GM21529 (cell line): ENCODE measurements at regions not wholly inside any gene's neighbourhood (a gene's known extent, or its start where the extent isn't known, plus 50 kb on each side); places are given as distances from the start of the nearest gene placed in this dataset.
"Not testable (repeated sequence)": the region's sequence is repeated elsewhere in the genome, so short reads cannot be mapped to it uniquely, and the experiment has no call there.

ENCODE experiments used
- ATAC-seq: cut with Tn5 transposase; IDR thresholded peaks from one replicate; pipeline ENCODE4 v1.9.1; 2021; ENCODE audit not compliant: unreplicated experiment

DNA sequence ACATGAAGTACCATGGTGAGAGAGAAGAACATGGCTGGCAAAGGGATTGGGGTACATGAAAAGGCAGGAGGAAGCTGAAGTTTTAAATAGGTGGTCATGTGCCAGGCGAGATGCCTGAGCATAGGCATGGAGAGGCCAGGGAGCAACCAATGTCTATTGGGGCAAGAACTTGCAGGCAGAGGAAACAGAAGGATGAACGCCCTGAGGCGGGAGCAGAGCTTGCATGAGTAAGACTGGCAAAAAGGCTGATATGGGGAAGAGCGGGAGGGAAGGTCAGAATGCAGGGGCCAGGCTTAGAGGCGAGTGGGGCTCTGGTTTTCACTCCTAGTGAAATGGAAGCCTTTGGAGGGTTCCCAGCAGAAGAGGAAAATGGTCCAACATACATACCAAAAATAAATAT lies 52.5 kb upstream of the VSTM5 start:
- ATAC-seq = no peak

GRCh38 chr11:93903989-93904388 lies 53.6 kb upstream of the VSTM5 start:
- no peak for ATAC-seq

DNA sequence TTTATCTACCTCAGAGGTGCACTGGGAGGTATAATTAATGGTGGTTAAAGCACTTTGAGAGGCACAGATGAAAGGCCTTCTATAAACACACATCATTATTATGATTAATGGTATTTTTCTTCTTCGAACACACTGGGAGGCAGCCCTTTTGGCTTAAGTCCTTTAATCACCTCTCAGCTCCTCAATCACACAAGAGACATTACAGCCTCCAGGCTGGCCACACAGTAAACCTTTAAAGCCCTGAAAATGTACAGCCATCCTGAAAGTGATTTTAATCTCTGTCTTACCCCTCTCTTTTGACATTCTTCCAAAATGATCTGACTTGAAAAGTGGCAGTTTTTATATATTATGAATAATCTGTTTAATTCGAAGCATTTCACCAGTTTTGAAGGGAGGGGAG lies 54.3 kb upstream of the VSTM5 start:
- ATAC-seq = no peak

DNA sequence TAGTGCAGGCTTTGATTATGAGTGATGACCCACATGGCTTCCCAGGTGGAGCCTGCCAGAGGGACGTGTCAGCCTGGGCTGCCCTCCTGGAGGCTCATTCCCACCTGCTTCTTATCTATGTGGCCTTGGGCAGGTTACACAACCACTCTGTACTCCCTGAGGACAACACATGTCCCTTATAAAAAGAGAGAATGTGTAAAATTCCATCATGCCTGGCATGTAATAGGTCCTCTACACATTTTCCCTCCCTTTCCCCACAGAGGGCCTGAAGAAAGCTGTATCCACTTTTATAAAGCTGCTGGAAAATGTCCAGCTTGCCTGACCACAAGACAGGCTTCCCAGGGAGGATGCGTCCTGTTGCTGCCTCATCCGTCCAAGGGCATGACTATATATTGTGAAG lies 55.0 kb upstream of the VSTM5 start:
- no peak for ATAC-seq

GRCh38 chr11:93906486-93906885 lies 56.1 kb upstream of the VSTM5 start:
- no peak for ATAC-seq

- no peak for ATAC-seq
Observed at GRCh38 chr11:93907901-93908300, 57.5 kb upstream of the VSTM5 start.

- no peak for ATAC-seq
Observed at GRCh38 chr11:93908689-93909088, 58.3 kb upstream of the VSTM5 start.

DNA sequence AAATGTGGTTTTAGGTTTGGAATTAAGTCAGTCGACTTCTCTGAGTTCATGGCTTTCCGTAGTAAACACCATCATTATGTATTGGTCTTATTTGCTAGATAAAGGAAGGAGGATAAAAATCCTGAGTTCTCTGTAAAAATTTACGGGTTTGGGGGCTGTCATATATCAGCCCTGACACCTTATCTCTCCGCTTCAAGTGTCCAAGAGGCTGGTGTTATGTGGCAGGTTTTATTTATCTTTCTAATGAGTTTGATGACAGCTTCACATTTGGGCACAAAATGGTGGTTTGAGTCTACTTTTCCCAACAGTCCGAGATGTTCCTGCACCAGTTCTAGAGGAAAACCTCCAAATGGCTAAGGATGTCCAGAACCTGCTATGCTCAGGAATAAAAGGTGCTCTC lies 67.3 kb upstream of the VSTM5 start:
- ATAC-seq = no peak

DNA sequence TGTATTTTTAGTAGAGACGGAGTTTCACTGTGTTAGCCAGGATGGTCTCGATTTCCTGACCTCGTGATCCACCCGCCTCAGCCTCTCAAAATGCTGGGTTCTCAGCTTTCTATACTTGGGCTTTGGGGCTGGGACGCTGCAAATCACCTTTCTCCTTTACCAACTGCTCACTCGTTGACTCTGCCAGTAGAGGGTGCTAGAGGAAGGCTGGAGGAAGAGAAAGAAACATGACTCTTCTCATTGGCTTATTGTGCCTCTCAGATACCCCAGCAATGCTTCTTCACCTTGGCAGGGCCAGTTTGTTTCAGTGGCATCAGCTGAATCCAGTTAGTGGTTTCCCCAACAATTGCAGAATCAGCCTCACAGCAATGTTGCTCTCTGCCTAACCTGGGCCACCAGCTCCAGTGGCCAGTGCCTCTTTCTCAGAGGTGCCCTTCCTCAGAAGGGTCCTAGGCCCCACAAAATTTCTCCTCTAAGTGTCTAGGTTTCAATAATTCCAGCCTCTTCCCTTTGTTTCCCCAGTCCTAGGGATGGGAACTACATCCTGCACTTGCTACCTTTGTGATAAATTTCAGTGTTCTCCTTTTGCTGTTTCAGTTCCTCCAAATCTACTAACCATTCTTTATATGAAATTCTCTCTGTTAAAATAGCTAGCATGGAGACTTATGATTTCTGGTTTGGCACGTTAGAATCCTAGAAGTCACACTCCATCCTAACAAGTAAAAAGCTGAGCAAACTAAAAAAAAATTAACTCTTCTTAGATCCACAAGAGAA lies 71.5 kb upstream of the VSTM5 start:
- ATAC-seq = peak; percentile 77

DNA sequence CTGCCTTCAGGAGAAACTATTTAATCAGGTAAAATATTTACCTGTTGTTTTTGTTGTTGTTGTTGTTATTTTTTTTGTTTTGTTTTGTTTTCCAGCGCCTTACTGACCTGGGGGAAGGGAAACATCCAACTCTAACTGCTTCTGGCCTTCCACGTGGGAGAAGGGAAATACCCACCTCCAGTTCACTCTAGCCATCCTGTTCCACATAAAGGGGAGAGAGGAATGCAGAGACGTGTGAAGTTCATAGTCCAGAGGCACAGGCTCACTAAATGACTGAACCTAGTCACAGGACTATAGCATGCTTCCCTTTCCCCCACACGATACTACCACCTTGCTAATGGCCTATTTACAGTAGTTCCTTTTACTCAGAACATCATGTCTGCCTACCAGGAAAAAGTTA lies 72.4 kb upstream of the VSTM5 start:
- no peak for ATAC-seq

DNA sequence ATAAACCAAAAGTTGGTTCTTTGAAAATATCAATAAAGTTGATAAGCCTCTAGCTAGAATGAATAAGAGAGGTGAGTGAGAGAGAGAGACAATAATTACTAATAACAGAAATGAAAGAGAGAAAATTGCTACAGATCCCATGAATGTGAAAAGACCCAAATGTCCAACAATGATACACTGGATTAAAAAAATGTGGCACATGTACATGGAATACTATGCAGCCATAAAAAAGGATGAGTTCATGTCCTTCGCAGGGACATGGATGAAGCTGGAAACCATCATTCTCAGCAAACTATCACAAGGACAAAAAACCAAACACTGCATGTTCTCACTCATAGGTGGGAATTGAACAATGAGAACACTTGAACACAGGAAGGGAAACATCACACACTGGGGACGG lies 75.7 kb upstream of the VSTM5 start:
- not testable (repeated sequence) for ATAC-seq

GRCh38 chr11:93929407-93929806 lies 79.0 kb upstream of the VSTM5 start:
- ATAC-seq = no peak

DNA sequence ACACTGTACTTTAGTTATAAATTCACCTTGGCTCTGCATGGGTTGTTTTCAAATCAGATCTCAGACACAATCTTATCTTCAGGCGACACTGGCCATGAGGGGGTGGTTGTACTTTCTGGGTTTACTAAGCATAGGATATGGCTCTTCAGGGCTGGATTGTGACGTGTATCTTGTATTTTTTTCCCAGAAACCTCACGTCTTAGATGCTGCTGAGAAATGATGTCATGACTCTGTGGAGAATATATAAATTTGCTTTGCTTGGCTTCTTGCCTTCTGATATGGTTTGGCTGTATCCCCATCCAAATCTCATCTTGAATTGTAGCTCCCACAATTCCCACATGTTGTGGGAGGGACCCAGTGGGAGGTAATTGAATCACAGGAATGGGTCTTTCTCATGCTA lies 82.8 kb upstream of the VSTM5 start:
- no peak for ATAC-seq

GRCh38 chr11:93935826-93936225 lies 85.3 kb upstream of the HEPHL1 start:
- ATAC-seq = no peak

DNA sequence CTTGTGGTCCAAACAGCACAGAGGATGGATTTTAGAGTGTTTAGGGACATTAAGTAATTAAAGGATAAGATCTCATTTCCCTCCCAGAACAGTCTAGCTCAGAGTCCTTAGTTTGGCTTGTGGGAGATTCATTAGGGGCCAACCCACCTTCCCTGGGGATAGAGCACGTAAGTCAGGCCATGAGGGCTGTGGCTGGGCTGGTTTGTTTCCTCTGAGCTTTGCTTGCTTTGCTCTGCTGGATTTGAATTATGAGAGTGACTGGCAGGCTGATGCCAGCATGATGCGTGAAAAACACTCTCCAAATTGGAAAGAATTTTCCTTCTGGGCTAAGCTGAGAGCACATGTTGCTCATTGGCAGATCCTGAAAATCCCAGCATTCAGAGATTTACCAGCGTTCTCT lies 84.7 kb upstream of the HEPHL1 start:
- no peak for ATAC-seq

DNA sequence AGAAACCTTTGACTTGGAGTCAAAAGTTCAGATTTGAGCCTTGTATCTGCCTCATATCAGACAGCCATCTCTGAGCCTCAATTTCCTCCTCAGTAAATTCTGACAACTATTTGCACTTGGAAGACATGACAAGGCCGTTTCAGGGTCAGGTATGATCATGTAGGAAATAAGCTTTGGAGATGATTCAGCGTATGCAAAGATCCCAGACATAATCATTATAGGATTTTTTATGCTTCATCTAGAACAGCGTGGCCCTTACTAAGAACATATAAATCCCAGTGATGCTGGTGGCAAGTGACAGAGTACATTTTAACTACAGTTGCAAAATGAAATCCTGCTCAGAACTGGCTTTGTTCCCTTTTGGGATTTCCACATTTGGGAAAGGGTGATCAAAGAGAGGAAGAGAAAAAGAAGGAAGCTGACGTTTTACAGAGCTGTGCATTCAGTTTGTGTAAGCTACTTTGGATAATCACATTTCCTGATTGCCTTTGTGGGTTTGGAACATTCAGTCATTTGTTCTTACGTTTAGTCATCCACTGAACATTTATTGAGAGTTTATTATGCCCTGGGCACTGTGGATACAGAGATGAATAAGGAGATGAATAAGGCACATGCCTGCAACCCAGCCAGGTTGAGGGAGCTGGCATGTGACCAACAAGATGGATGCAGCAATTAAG lies 81.9 kb upstream of the HEPHL1 start:
- no peak for ATAC-seq

DNA sequence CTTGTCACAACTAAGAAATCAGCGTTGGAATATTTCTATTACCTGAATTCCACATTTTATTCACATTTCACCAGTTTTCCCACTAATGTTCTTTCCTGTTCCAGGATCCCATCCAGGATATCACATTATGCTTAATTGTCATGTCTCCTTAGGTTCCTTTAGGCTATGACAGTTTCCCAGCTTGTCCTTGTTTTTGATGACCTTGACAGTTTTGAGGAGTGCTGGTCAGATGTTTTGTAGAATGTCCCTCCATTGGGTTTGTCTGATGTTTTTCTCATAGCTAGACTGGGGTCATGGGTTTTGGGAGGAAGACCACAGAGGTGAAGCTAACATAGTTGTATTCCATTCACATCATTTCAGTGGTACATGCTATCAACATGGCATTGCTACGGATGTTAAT lies 80.8 kb upstream of the HEPHL1 start:
- no peak for ATAC-seq

DNA sequence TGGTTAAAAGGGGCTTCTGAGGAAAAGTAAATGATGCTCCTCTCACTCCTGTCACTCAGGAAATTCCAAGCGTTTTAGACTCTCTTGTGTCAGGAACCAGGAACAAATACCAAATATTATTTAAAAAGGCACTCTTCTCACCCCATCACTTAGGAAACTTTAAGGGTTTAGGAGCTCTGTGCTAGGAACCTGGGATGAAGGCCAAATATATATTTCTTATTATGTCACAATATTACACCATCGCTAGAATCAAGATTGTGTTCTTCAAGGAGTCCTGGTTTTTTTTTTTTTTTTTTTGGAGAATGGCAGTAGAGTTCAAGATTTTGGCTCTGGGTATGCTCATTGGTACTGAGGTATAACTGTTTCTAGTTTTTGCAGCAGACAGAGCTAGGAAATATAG lies 79.0 kb upstream of the HEPHL1 start:
- no peak for ATAC-seq

DNA sequence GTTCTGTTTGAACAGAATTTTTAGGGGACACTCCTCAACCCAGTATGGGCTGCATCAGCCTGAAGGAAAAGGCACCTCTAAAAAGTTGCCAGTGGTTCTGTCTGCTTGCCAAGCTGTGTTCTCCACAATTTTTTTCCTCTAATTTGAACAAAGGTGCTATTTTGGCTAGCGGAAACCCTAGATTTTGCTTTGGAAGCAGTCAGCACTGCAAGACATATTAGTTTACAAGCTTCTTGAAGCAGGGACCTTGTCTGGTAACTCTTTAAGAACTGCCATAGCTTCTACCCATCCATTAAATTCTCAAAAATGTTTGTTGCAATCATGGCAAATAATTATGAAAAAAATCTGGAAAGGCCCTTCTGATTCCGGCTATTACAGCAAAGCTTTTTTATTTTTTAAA lies 75.6 kb upstream of the HEPHL1 start:
- no peak for ATAC-seq

DNA sequence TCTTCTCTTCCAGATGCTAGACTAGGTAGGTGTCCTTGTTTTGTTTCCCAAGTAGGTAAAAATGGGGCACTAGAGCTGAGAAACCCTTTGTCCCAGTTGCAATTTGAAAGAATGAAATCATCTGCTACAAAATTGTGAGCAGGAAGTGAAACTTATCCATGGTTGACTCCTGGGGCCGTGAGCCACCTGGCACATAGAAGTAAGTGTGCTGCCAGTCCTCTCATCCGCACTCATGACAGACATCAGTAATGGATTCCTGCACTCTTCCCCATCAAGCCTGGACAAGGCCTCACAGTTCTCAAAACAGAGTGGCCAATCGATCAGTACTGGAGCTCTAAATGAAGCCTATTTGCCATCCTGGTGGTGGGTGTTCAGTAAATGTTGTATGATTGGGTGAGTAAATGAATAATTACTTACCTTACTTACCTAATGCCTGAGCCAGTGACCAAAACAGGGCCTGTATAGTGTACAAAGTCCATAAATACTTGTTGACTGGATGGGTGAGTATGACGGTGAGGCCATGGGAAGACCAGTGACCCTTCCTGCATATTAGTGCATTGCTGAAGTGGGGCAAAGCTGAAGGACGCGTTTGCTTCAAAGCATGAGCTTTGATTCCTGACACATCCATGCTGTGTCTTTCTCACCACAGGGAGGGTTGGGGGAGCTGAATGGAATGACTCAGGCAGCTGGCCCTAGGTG lies 68.9 kb upstream of the HEPHL1 start:
- ATAC-seq = no peak

DNA sequence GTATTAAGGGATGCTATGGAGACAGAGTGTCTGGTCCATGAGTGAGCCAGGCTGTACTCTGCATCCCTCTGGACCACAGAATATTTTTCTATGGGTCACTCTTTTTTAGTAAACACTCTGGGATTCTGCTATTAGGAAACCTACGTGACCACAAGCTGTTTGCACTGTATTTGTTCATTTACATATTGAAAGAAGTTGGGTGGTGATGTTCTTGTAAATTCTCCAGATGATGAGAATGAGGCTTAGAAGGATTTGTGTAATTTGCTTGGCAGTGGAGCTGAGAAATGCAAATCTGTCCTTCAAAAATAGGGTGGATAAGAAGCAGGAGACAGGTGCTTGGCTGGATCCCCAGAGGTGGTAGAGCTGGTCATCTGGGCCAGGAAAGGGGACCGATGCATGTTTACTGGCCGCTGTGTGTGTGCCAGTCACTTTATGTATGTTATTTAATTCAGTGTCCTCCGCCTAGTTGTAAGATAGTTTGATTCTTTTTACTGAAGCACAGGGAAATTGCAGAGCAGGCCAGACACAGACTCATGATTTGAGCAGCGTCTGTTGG lies 63.7 kb upstream of the HEPHL1 start:
- no peak for ATAC-seq

DNA sequence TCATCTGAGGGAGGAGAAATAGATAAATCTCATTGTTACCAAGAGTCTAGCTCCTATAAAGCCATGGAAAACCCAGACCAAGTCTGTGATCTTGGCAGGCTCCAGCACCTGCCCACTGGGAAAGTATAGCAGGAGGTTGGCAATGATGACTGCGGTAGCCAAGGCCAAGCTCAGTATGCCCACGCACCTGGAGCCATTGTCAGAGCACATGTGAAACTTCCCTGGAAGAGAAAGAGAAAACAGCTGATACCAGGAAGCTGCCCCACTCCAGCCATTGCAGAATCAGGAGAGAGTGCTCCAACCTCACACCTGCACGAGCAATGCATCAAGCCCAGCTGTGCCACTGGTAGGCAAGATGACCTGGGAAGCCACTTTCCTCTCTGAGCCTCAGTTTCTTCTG lies 62.2 kb upstream of the HEPHL1 start:
- ATAC-seq = no peak
